ENCODE measurements at regions not wholly inside any gene's neighbourhood (a gene's known extent, or its start where the extent isn't known, plus 50 kb on each side); places are given as distances from the start of the nearest gene placed in this dataset.

- TF ChIP-seq, protein P1, sequence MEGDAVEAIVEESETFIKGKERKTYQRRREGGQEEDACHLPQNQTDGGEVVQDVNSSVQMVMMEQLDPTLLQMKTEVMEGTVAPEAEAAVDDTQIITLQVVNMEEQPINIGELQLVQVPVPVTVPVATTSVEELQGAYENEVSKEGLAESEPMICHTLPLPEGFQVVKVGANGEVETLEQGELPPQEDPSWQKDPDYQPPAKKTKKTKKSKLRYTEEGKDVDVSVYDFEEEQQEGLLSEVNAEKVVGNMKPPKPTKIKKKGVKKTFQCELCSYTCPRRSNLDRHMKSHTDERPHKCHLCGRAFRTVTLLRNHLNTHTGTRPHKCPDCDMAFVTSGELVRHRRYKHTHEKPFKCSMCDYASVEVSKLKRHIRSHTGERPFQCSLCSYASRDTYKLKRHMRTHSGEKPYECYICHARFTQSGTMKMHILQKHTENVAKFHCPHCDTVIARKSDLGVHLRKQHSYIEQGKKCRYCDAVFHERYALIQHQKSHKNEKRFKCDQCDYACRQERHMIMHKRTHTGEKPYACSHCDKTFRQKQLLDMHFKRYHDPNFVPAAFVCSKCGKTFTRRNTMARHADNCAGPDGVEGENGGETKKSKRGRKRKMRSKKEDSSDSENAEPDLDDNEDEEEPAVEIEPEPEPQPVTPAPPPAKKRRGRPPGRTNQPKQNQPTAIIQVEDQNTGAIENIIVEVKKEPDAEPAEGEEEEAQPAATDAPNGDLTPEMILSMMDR (IDR thresholded peaks at IDR 0.05; ENCODE audit: insufficient read depth, low read depth, low read length) = no peak
- no peak for TF ChIP-seq EZH2 (IDR thresholded peaks at IDR 0.05; ENCODE audit: insufficient read depth, low read length)
Measured at GRCh38 chr5:6279607-6280006, 98.7 kb downstream of the MED10 start.
